ENCODE measurements at regions not wholly inside any gene's neighbourhood (a gene's known extent, or its start where the extent isn't known, plus 50 kb on each side); places are given as distances from the start of the nearest gene placed in this dataset.

DNA sequence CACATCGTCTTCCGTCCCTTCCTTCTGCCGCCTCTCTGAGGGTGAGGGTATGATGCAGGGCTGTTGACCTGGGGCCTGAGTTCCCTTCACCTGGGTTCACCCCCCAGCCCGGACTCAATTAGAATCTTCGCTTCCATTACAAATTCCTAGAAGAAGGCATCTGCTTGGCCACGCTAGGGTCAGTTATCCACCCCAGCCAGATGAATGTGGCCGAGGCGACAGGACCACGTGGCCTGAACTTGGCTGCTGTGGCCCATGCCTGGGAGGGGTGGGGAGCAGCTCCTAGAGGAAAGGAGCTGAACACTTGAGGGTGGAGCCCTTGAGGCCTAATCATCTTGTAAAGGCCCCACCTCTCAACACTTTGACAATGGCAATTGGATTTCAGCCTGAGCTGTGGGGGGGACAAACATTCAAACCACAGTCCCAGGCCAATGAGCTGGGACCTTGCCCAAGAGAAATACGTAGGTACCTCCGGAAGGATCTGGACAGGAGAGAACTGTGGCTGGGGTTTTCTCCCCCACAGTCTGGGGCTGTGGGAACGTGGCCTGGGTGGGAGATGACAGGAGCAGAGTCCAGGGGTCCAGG lies 90.6 kb upstream of the ADAMTS2 start:
- Histone ChIP-seq H3K4me1 (replicated peaks in 1 of 2) (no peaks in the 10 kb centered on the region), H3K4me3 (no peak overlapping the region), H3K27ac (no peak overlapping the region)
- ATAC-seq (replicated peaks in 6 of 8), result peak in 1 of 8 experiments; percentile 76
- WGBS, 10 experiments, result 60 to 100% (median 90%) methylated on average over 1 to 7 of the region's 12 CpGs; no CpG with 5 or more reads in 3 of the 10 experiments
- in situ Hi-C loops (cut with MboI; ENCODE audit: low pct_unique_long_range_greater_than_20kb in 2 of 9, low sequenced_read_pairs in 9 of 9, unreplicated experiment in 9 of 9), result no loop called here

GRCh38 chr5:179435181-179435580 lies 89.9 kb upstream of the ADAMTS2 start:
- no peak overlapping the region for H3K27ac ChIP-seq
- H3K4me3 ChIP-seq, result no peak overlapping the region
- no peak for ATAC-seq (replicated peaks in 6 of 8)
- 40 to 100% (median 97%) methylated on average over 1 to 3 of the region's 4 CpGs; no CpG with 5 or more reads in 4 of the 10 experiments for WGBS, 10 experiments
- in situ Hi-C loops (cut with MboI; ENCODE audit: low pct_unique_long_range_greater_than_20kb in 2 of 9, low sequenced_read_pairs in 9 of 9, unreplicated experiment in 9 of 9), result no loop called here
- no peaks in the 10 kb centered on the region for H3K4me1 ChIP-seq (replicated peaks in 1 of 2)

DNA sequence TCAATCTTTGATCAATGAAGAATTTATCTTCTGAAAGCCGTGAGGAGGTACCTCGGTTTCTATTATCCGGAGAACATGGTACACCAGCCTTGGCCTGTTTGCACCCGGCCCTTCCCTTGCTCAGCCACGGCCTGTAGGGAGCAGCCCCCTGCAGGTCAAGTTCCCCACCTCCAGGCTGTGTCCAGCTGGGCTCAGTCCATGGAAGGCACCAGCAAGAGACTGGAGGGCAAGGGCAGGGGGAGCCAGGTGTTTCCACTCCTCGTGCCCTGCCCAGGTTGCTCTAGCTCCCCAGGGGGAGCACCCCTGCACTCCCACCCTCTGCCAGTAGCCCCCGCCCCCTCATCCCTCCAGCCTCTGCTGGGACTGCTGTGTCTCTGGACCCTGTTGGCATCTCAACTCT lies 87.3 kb upstream of the ADAMTS2 start:
- 40 to 87% (median 76%) methylated on average over 1 to 5 of the region's 7 CpGs for WGBS, 10 experiments
- ATAC-seq (replicated peaks in 6 of 8), result no peak
- in situ Hi-C loops (cut with MboI; ENCODE audit: low pct_unique_long_range_greater_than_20kb in 2 of 9, low sequenced_read_pairs in 9 of 9, unreplicated experiment in 9 of 9), result no loop called here

DNA sequence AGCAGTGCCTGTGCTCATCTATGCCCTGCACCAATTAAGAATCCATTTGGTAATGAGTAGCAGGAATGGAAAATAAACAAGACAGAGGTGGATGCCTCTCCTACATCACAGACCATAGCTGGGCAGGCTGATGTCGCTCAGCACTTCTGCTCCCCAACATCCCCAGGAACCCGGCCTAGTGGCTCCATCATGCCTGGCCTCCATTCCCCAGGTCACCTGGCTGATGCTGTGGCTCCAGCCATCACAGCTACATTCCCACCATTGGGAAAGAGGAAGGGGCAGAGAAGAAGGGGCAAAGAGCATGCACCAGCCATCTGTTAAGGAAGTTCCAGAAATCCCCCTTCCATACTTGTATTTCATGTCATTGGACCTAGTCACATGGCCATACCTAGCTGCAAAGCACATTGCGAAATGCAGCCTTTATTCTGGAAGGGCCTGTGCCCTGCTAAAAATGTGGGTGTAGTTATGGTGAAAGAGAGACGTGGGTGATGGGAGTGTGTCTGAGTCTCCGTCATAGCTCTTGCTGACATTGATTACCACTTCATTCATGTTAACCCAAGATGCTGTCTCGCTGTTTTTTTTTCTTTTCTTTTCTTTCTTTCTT lies 86.1 kb upstream of the ADAMTS2 start:
- in situ Hi-C loops (cut with MboI; ENCODE audit: low pct_unique_long_range_greater_than_20kb in 2 of 9, low sequenced_read_pairs in 9 of 9, unreplicated experiment in 9 of 9), result no loop called here
- WGBS, 10 experiments, result 17 to 100% (median 70%) methylated on average over 1 to 4 of the region's 6 CpGs; no CpG with 5 or more reads in 1 of the 10 experiments

More for the DNA sequence above, 87.3 kb upstream of the ADAMTS2 start:
- H3K27ac ChIP-seq, result no peak overlapping the region
- no peaks in the 10 kb centered on the region for H3K4me1 ChIP-seq (replicated peaks in 1 of 2)
- no peak overlapping the region for H3K4me3 ChIP-seq

GRCh38 chr5:179430193-179431175 lies 85.2 kb upstream of the ADAMTS2 start:
- H3K4me1 ChIP-seq (replicated peaks in 1 of 2), result no peaks in the 10 kb centered on the region
- ATAC-seq (replicated peaks in 6 of 8), result no peak
- in situ Hi-C loops (cut with MboI; ENCODE audit: low pct_unique_long_range_greater_than_20kb in 2 of 9, low sequenced_read_pairs in 9 of 9, unreplicated experiment in 9 of 9), result no loop called here
- 0 to 92% (median 72%) methylated on average over 1 to 9 of the region's 22 CpGs; no CpG with 5 or more reads in 1 of the 10 experiments for WGBS, 10 experiments
- no peak overlapping the region for H3K27ac ChIP-seq
- H3K4me3 ChIP-seq, result no peak overlapping the region

More for the DNA sequence above, 86.1 kb upstream of the ADAMTS2 start:
- ATAC-seq (replicated peaks in 6 of 8), result no peak
- Histone ChIP-seq H3K4me1 (replicated peaks in 1 of 2) (no peaks in the 10 kb centered on the region), H3K27ac (no peak overlapping the region), H3K4me3 (no peak overlapping the region)

- no peak overlapping the region for H3K27ac ChIP-seq
- no peak overlapping the region for H3K4me3 ChIP-seq
- in situ Hi-C loops (cut with MboI; ENCODE audit: low pct_unique_long_range_greater_than_20kb in 2 of 9, low sequenced_read_pairs in 9 of 9, unreplicated experiment in 9 of 9), result no loop called here
- no peak for ATAC-seq (replicated peaks in 6 of 8)
- no peaks in the 10 kb centered on the region for H3K4me1 ChIP-seq (replicated peaks in 1 of 2)
- WGBS, 10 experiments, result 90 to 94% (median 94%) methylated on average over 2 to 8 of the region's 21 CpGs; no CpG with 5 or more reads in 7 of the 10 experiments
Observed at GRCh38 chr5:179427676-179428056, 82.4 kb upstream of the ADAMTS2 start.

GRCh38 chr5:179427032-179427675 lies 81.9 kb upstream of the ADAMTS2 start:
- in situ Hi-C loops (cut with MboI; ENCODE audit: low pct_unique_long_range_greater_than_20kb in 2 of 9, low sequenced_read_pairs in 9 of 9, unreplicated experiment in 9 of 9), result no loop called here
- H3K4me1 ChIP-seq (replicated peaks in 1 of 2), result no peaks in the 10 kb centered on the region
- H3K27ac ChIP-seq, result no peak overlapping the region
- no peak for ATAC-seq (replicated peaks in 6 of 8)
- H3K4me3 ChIP-seq, result no peak overlapping the region
- 42 to 100% (median 73%) methylated on average over 2 to 18 of the region's 28 CpGs; no CpG with 5 or more reads in 3 of the 10 experiments for WGBS, 10 experiments

DNA sequence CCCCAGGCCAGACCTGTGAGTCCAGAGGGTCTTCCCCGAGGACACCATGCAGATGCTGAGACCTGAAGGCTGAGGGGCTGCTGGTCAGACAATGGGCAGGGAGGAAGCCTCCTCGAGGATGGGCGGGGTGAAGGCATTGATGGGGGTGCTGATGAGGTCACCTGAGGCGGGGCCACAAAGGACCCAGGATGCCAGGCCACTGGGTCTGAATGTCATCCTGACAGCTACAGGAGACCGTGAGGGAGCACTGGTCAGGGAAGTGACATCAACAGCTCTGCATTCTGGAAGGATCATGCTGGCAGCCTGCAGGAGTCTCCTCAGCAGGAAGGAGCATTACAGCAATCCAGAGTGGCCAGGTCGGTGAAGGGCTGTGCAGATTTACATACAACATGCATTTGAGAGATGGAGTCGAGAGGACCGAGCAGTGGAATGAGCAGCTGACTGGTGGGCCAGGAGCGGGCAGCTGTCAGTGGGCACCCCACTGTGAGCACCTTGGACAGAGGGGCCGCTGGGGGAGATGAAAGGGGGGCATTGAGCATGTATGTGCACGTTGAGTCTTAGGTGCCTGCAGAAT lies 77.7 kb upstream of the ADAMTS2 start:
- WGBS, 10 experiments, result 0 to 60% (median 55%) methylated on average over 1 to 4 of the region's 11 CpGs; no CpG with 5 or more reads in 6 of the 10 experiments
- Histone ChIP-seq H3K4me1 (replicated peaks in 1 of 2) (no peaks in the 10 kb centered on the region), H3K4me3 (no peak overlapping the region), H3K27ac (no peak overlapping the region)
- ATAC-seq (replicated peaks in 6 of 8), result peak in 5 of 8 experiments; percentile 61 to 77 (median 69)
- in situ Hi-C loops (cut with MboI; ENCODE audit: low pct_unique_long_range_greater_than_20kb in 2 of 9, low sequenced_read_pairs in 9 of 9, unreplicated experiment in 9 of 9), result no loop called here

- in situ Hi-C loops (cut with MboI; ENCODE audit: low pct_unique_long_range_greater_than_20kb in 2 of 9, low sequenced_read_pairs in 9 of 9, unreplicated experiment in 9 of 9), result no loop called here
- Histone ChIP-seq H3K27ac (no peak overlapping the region), H3K4me1 (replicated peaks in 1 of 2) (no peaks in the 10 kb centered on the region), H3K4me3 (no peak overlapping the region)
- ATAC-seq (replicated peaks in 6 of 8), result peak in 1 of 8 experiments; percentile 24
- WGBS, 10 experiments, result 45 to 100% (median 76%) methylated on average over 1 to 4 of the region's 7 CpGs; no CpG with 5 or more reads in 3 of the 10 experiments
Observed at GRCh38 chr5:179422213-179422855, 77.1 kb upstream of the ADAMTS2 start.

GRCh38 chr5:179421144-179421901 lies 76.1 kb upstream of the ADAMTS2 start:
- ATAC-seq (replicated peaks in 6 of 8), result peak in 1 of 8 experiments; percentile 53
- H3K4me3 ChIP-seq, result no peak overlapping the region
- H3K27ac ChIP-seq, result no peak overlapping the region
- in situ Hi-C loops (cut with MboI; ENCODE audit: low pct_unique_long_range_greater_than_20kb in 2 of 9, low sequenced_read_pairs in 9 of 9, unreplicated experiment in 9 of 9), result no loop called here
- 43 to 100% (median 75%) methylated on average over 1 to 13 of the region's 15 CpGs; no CpG with 5 or more reads in 3 of the 10 experiments for WGBS, 10 experiments
- peaks cover 0 to 10% of the 10 kb centered on the region in 2 donors for H3K4me1 ChIP-seq (replicated peaks in 1 of 2)

- Histone ChIP-seq H3K27ac (no peak overlapping the region), H3K4me3 (no peak overlapping the region), H3K4me1 (replicated peaks in 1 of 2) (peaks cover 0 to 10% of the 10 kb centered on the region in 2 donors)
- ATAC-seq (replicated peaks in 6 of 8), result no peak
- in situ Hi-C loops (cut with MboI; ENCODE audit: low pct_unique_long_range_greater_than_20kb in 2 of 9, low sequenced_read_pairs in 9 of 9, unreplicated experiment in 9 of 9), result no loop called here
- WGBS, 10 experiments, result 60 to 92% (median 67%) methylated on average over 1 to 2 of the region's 8 CpGs; no CpG with 5 or more reads in 4 of the 10 experiments
Observed at GRCh38 chr5:179420476-179420875, 75.2 kb upstream of the ADAMTS2 start.
